ENCODE measurements at regions not wholly inside any gene's neighbourhood (a gene's known extent, or its start where the extent isn't known, plus 50 kb on each side); places are given as distances from the start of the nearest gene placed in this dataset.

DNA sequence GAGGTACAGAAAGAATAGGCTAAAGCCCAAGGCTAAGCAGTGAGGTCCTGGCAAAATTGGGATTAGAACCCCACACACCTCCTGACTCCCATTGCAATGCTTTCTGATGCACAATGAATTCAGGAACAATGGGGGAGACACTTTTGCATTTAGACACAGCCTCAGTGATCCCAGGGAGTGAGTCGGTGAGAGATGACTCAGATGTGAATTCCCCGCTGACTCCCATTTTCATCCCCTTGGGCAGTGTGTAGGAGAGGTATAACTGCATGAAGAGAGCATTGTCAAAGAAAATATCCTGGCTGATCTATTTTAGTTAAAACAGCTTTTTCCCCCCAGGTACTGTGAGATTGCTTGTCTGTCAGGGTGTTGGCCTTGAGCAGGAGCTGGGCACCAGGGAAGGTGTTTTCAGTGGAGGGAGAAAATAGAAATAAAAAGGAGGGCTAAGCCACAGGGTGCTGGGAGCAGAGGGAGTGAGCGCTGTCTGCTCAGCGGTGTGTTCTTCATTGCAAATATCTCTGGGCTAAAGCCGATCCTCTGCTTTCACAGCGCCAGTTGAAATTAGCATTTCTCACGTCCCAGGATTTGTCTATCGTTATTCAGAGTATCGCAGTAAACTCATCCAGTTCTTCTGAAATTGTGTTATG lies 247.7 kb upstream of the PTBP2 start:
- no peak for DNase-seq
- intact Hi-C loops (cut with DNase I; ENCODE audit: low total_unique reads), result no loop called here
- no peak overlapping the region for H3K27ac ChIP-seq
- H3K36me3 ChIP-seq, result no peaks in the 10 kb centered on the region
- H3K4me1 ChIP-seq, result no peaks in the 10 kb centered on the region
- H3K27me3 ChIP-seq, result no peaks in the 10 kb centered on the region
- in situ Hi-C loops (cut with MboI; ENCODE audit: low pct_ligation_motif_present in 1 of 4, low pct_unique_long_range_greater_than_20kb in 1 of 4, low sequenced_read_pairs in 3 of 4), result no loop called here
- TF ChIP-seq, protein P1, sequence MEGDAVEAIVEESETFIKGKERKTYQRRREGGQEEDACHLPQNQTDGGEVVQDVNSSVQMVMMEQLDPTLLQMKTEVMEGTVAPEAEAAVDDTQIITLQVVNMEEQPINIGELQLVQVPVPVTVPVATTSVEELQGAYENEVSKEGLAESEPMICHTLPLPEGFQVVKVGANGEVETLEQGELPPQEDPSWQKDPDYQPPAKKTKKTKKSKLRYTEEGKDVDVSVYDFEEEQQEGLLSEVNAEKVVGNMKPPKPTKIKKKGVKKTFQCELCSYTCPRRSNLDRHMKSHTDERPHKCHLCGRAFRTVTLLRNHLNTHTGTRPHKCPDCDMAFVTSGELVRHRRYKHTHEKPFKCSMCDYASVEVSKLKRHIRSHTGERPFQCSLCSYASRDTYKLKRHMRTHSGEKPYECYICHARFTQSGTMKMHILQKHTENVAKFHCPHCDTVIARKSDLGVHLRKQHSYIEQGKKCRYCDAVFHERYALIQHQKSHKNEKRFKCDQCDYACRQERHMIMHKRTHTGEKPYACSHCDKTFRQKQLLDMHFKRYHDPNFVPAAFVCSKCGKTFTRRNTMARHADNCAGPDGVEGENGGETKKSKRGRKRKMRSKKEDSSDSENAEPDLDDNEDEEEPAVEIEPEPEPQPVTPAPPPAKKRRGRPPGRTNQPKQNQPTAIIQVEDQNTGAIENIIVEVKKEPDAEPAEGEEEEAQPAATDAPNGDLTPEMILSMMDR (IDR thresholded peaks at IDR 0.05), result no peak
- TF ChIP-seq POLR2AphosphoS5 (IDR thresholded peaks at IDR 0.05), result no peak
- no peak for TF ChIP-seq POLR2A (IDR thresholded peaks at IDR 0.05)
- TF ChIP-seq EP300 (IDR thresholded peaks at IDR 0.05; ENCODE audit: low read depth), result no peak
- 83 to 85% methylated on average over 5 to 9 of the region's 9 CpGs for WGBS, 2 donors (ENCODE audit: low coverage in 1 of 2)
- no peaks in the 10 kb centered on the region for H3K9me3 ChIP-seq
- no peak overlapping the region for H3K4me3 ChIP-seq

DNA sequence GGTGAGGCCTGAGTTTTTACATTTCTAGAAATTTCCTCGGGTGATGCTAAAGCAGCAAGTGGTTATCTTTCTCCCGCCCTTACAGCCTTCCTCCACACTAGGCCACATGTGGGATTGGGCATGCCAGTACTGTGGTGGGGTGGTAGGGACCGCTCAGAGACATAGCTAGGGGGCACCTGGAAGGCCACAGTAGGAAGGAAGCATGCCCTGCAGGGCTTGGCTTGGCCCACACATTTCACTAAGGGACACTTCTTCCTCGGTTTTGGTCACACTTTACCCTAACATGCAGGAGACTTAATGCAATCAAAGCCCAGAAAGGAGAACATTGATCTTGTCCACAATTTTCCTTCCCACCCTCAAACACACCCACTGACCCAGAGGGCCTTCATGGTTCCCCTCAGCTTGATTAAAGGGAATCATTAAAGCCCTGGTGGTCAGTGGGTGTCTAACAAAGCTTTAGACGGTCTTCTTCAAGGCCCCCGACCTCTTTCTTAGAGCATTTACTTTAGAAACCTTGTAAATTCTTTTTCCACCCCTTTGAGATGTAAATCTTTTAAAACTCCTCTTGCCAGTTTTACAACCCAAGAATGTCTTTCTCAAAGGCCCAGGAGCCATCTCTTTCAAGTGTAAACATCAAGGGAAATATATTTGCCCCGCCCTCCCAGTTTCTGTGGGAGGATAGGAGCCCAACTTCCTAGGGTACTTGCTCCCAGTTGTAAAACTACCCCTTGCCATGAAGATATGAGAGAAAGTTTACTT lies 246.4 kb upstream of the PTBP2 start:
- intact Hi-C loops (cut with DNase I; ENCODE audit: low total_unique reads), result no loop called here
- WGBS, 2 donors (ENCODE audit: low coverage in 1 of 2), result 66 to 84% methylated on average over 2 to 7 of the region's 7 CpGs
- no peak overlapping the region for H3K4me3 ChIP-seq
- no peaks in the 10 kb centered on the region for H3K9me3 ChIP-seq
- no peak overlapping the region for H3K27ac ChIP-seq
- H3K36me3 ChIP-seq, result no peaks in the 10 kb centered on the region
- H3K27me3 ChIP-seq, result no peaks in the 10 kb centered on the region
- no peaks in the 10 kb centered on the region for H3K4me1 ChIP-seq
- DNase-seq, result no peak
- in situ Hi-C loops (cut with MboI; ENCODE audit: low pct_ligation_motif_present in 1 of 4, low pct_unique_long_range_greater_than_20kb in 1 of 4, low sequenced_read_pairs in 3 of 4), result no loop called here
- TF ChIP-seq, protein P1 (IDR thresholded peaks at IDR 0.05), result no peak
- TF ChIP-seq EP300 (IDR thresholded peaks at IDR 0.05; ENCODE audit: low read depth), result no peak
- TF ChIP-seq POLR2A (IDR thresholded peaks at IDR 0.05), result no peak
- TF ChIP-seq POLR2AphosphoS5 (IDR thresholded peaks at IDR 0.05), result no peak

DNA sequence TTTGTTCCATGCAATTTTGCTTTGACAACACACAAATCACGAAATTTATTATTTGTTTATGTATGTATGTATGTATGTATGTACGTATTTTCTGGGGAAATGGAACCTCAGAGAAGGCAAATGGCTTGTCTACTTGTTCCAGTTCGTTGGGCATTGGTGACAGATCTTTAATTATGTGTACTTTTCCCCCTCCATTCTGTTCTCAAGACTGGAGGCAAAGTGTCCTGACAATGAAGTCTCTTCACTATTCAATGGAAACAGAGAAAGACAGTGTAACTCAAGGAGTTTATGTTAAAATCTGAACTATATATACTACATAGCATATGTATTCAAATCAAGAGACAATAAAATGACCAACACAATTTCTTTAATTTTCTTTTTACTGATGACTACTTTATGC lies 245.7 kb upstream of the PTBP2 start:
- Histone ChIP-seq H3K4me3 (no peak overlapping the region), H3K4me1 (no peaks in the 10 kb centered on the region), H3K27ac (no peak overlapping the region), H3K36me3 (no peaks in the 10 kb centered on the region), H3K9me3 (no peaks in the 10 kb centered on the region), H3K27me3 (no peaks in the 10 kb centered on the region)
- WGBS, 2 donors (ENCODE audit: low coverage in 1 of 2), result 30 to 63% methylated on average over 2 to 3 of the region's 3 CpGs
- intact Hi-C loops (cut with DNase I; ENCODE audit: low total_unique reads), result no loop called here
- DNase-seq, result no peak
- TF ChIP-seq, protein P1 (IDR thresholded peaks at IDR 0.05), result no peak
- no peak for TF ChIP-seq POLR2A (IDR thresholded peaks at IDR 0.05)
- TF ChIP-seq POLR2AphosphoS5 (IDR thresholded peaks at IDR 0.05), result no peak
- TF ChIP-seq EP300 (IDR thresholded peaks at IDR 0.05; ENCODE audit: low read depth), result no peak
- in situ Hi-C loops (cut with MboI; ENCODE audit: low pct_ligation_motif_present in 1 of 4, low pct_unique_long_range_greater_than_20kb in 1 of 4, low sequenced_read_pairs in 3 of 4), result no loop called here

DNA sequence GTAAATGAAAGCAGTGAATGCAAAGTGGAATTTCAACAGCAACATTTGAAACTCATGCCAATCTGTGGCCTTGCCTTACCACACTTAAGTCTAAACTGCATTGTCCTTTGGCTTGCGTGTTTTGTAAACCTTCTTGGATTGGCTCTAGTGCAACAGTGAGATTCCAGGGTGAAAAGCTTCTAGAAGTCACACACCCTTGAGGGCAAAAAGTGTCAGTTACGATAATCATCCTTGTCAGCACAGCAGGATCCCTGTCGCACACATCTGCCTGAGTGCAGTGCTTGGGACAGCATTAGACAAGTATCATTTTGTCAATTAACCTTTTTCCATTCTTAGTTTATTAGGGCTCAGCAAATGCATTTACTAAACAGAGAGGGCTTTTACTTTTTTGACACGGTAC lies 243.4 kb upstream of the PTBP2 start:
- DNase-seq, result no peak
- intact Hi-C loops (cut with DNase I; ENCODE audit: low total_unique reads) (no loop called here), in situ Hi-C loops (cut with MboI; ENCODE audit: low pct_ligation_motif_present in 1 of 4, low pct_unique_long_range_greater_than_20kb in 1 of 4, low sequenced_read_pairs in 3 of 4) (no loop called here)
- no peaks in the 10 kb centered on the region for H3K36me3 ChIP-seq
- peaks cover 0 to 5% (median 0%) of the 10 kb centered on the region in 4 donors for H3K4me1 ChIP-seq
- H3K27ac ChIP-seq, result no peak overlapping the region
- no peak overlapping the region for H3K4me3 ChIP-seq
- H3K27me3 ChIP-seq, result no peaks in the 10 kb centered on the region
- no peaks in the 10 kb centered on the region for H3K9me3 ChIP-seq
- WGBS, 2 donors (ENCODE audit: low coverage in 1 of 2), result 77 to 90% methylated on average over 4 of the region's 4 CpGs
- TF ChIP-seq POLR2A (IDR thresholded peaks at IDR 0.05) (no peak), POLR2AphosphoS5 (IDR thresholded peaks at IDR 0.05) (no peak), EP300 (IDR thresholded peaks at IDR 0.05; ENCODE audit: low read depth) (no peak)
